Femur (tissue), 1 donor: ENCODE measurements at regions not wholly inside any gene's neighbourhood (a gene's known extent, or its start where the extent isn't known, plus 50 kb on each side); places are given as distances from the start of the nearest gene placed in this dataset.

Experiments
- DNase-seq: peaks from one replicate; pipeline ENCODE4 v3.0.0-alpha.2; 2017

DNA sequence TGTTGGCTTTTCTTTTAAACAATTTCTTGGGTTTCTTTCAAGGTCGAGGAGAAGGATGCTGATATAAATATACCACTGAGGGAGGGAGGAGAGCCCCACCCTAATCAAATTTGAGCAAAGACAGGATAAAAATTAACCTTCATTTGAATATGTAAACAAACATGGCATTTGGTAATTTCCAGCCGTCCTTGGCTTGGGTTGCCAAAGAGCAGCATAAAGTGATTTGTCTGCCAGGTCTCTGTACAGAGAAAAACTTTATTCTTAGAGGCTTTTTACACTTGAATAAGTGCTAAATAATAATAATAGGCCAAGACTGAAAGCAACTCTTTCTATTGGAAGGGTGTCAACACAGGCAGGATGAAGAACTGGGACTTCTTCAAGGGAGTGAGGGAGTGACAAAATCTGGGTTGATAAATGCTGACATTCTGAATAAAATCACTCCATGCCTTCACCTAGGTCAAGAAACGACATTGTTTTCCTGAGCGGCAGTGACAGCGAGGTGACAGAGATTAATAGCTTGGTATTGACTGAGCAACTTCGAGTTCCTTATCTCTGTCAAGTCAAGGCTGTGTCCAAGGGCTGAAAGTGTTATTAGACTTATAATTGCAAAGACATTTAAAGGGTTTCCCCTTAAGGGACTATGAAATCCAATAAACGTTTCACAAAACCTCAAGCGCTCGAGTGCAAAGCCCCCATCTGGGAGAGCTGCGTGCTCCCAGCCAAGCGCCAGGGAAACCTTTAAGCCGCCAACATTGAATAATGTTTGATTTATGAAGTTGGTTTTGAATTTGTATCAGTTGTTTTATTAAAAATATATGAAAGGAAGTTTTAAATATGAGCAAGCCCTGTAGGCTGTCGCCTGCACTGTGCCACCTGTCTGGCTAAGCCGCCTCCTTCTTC is 269.5 kb upstream of the N4BP1 start:
- DNase-seq, result no peak

DNA sequence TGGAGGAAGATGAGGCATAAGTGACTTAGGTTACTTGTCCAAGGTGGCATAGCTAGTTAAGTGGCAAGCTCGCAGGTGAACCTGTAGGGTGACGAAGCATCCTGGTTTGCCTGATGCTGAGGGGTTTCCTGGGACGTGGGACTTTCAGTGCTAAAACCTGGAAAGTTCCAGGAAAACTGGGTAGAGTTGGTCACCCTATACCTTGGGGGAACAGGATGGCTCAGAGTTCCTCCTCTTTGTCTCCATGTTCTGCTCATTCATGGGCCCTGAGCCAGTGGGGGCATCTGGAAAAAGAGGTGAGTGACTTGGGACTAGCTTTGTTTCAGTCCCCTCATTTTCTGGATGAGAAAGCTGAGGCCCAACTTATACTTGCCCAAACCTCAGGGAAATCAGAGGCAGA is 268.0 kb upstream of the N4BP1 start:
- no peak for DNase-seq

DNA sequence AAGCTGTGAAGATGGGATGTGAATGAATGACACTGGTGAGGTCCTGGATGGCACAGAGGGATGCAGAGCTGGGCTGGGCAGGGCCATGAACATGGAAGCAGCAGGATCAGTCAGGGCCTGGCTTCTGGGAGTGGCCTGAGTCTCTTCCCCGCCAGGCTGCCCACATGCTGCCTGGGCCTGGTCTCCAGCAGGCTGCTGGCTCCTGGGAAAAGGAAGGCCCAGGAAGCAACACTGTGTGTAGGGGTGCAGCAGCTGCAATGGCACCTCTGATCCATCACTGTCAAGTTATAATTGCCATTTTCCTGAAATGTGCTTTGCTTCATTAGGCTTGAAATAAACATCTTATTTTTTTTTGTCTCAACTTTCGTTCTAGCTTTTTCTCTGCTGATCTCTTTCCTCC is 260.2 kb upstream of the N4BP1 start:
- no peak for DNase-seq

DNA sequence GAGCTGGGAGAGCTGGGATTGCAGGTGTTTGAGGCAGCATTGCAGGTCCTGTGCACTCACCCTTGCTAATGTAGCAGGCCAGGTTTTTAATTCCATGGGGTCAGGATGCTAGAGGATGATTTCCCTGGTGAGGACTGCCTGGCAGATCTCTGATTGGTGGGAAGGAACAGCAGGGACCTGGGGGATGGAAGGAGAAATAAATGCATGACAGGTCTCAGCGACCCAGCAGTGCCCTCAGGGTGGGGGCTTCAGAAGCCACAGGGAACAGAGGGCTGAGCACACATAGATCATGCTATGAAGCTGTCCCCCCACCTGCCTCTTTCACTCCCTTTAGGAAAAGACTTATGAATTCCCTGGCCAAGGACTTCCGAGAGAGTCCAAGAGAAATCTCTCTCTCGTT is 255.5 kb upstream of the N4BP1 start:
- no peak for DNase-seq

DNA sequence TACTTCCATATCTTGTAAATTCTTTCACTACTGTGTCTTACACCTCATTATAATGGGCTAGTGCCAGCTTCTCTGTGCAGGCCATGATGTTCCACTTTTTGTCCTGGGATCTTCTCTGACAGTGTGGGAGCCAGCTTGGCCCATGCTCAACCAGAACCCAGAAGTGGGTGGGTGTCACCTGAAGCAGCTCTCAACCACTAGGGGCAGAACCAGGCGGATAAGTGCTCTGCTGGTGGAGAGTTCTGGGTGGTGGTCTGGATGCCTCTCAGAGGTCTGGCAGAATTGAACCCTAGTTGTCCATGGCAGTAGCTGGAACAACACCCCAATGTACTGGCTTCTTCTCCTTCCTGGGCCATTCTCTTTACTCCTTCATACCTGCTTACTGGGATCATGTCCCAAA is 254.1 kb upstream of the N4BP1 start:
- no peak for DNase-seq

DNA sequence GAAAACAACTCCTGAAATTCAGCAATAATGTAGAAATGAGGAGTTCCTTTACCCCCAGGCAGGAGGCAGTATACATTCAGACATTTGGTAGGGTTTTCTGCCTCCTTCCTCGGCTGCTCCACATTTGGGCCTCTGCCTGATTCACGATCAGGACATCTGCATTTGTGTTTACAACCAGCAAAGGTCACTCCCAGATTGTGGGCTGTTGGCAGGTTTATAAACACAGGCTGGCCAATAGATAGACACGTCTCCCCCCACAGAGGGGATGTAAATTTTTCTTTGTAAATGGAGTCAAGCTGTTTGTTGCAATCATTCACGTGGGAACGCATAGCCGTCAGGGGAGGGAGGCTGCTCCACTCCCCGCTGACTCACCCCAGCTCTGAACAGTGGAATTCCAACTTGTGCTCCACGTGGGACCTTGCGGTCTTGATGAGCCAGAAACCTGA is 252.1 kb upstream of the N4BP1 start:
- DNase-seq, result no peak

DNA sequence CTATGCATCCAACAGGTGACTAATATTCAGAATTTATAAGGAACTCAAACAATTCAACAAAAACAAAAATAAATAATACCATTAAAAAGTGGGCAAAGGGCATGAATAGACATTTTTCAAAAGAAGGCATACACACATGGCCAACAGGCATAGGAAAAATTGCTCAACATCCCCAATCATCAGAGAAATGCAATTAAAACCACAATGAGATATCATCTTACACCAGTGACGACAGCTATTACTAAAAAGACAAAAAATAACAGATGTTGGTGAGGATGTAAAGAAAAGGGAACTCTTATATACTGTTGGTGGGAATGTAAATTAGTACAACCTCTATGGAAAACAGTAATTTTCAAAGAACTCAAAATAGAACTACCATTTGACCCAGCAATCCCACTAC is 250.4 kb upstream of the N4BP1 start:
- DNase-seq, result no peak

DNA sequence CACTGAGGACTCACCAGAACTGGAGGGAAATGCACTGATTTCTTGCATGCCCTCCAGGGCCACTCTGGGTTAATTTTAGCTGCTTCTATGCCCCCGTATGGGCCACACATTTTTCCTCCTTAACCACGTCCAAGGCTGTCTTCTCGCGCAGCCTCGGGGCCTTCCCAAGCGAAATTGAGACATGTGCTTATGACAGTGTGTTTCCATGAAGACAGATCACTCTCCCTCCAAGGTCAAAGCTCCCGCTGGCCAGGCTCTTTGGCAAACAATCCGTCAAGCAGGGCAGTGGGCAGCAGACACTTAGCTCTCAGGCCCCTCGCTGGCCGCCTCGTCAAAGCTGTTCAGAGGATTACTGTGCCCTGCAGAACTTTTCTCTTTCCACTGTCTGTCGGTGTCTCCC is 243.0 kb upstream of the N4BP1 start:
- no peak for DNase-seq

DNA sequence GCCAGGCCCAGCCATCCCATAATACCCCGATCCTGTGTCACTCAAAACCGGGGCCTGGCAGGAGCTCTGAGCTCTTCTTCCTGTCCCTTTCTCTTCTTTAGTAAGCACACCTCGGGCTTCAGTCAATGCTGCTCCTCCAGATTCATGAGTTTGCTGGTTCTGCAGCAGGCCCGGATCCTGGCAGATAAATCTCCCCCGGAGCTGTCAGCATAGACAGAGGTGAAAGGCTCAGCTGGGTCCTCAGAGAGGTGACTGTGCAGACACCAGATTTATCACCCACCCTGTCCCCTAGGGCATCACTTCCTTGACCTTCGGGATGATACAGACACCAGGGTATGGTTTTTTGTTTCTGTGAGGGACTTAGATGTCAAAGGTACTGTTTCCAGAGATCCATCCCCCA is 242.5 kb upstream of the N4BP1 start:
- DNase-seq, result no peak

DNA sequence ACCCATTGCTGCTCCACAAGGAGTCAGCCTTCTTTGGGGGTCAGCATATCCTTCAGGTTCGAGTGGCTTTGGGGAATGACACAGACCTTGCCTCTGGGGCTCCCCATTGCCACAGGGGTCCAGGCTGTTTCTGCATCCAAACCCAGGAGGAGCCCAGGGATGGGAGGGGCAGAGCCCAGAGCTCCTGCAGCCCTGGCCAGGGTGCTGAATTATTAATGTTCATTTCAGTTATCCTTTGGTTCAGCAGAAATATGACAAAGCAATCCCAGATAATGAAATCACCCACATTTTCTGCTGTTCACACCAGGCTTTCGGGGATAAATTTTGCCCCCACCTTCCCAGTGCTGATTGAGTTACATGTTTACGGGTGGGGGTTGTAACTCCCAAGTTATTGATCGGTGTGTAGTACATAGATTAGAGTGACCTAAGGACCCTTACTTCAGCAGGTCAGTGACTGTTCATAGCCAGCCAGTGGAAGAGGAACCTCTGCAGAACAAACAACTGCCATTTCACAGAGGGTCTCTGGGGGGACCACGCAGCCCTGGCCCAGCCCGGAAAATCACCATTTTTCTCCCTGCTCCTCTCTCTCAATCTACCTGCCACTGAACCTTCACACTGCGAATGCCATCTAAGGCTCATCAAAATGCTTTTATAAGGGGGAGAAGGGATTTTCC is 240.3 kb upstream of the N4BP1 start:
- no peak for DNase-seq

DNA sequence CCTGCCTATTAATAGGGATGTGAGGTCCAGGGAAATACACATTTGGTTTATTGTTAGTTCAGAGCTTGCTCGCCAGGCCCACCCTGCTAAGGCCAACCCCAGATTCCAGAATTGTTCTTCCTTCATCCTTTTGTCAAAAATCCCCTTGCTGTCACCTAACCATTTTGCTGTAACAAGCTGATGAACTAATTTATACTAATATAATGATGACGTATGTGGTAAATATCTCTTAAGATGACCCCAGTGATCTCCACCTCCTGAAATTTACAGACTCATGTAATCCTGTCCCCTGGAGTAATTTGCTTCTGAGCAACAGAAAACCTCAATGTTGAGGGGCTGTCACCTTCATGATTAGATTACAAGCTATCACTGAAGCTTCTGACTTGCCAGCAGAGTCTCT is 236.3 kb upstream of the N4BP1 start:
- no peak for DNase-seq

DNA sequence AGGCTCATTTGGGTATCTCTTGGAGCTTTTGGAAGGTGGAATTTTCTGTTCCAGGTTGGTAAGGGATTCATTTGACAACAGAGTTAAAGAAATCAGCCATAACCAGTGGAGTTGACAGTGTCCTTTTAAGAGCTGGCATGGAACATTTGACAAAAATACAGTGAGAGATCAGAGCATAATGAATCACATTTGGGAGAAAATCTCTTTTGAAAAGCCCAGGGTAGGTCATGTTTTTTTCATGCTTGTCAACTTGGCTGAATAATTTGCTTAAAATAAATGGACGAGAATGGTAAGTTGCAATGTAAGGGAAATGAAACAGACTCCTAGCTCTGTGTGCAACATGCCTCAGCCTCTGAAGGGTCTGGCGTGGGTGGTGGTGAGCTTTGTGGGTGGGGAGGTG is 235.3 kb upstream of the N4BP1 start:
- no peak for DNase-seq

DNA sequence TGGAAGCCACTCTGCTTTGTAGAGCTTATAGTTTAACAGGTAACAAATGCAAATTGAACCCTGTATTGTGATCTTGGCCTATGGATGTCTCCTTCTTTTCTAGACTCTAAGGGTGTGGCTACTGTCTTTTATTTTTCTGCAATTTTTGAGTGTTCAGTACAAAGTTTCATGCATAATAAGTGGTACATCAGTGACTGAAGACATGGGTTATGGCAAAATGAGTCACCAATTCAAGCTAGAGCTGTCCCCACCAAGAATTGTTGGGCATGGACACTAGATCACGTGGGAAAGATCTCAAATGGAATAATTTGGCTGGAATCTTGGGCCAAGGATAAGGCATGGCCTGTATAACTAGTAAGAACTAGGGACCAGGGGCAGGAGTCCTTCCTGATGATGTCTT is 228.4 kb upstream of the N4BP1 start:
- no peak for DNase-seq

DNA sequence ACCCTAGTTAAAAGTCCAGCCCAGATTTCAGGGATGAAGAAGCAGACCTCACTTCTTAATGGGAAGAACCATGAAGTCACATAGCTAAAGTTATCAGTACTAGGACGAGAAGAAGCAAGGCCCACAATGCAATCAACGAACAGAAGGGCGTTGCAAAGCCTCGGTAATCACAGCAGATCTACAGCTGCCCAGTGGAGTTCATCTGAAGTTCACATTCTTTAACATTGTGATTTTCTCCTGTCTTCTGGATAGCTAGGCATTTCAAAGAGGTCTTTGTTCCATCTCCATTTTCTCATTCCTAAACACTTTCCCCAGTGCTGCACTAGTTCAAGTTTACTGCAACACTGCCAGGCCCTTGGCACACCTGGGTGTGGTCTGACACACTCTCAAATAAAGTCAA is 226.7 kb upstream of the N4BP1 start:
- DNase-seq, result no peak

DNA sequence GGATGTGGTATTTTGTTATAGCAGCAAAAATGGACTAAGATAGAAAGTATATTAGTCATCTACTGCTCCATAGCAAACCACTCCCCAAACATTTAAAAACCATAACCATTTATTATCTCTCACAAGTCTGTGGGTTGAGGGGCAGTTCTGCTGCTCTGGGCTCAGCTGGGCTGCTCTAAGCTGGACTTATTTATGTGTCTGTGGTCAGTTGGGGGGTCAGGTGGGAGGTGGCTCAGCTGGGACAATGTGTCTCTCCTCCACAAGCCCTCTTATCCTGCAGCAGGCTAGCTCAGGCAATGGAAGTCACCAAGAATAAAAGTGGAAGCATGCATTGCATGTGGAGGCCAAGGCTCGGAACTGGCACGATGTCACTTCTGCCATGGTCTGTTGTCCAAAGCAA is 226.1 kb upstream of the N4BP1 start:
- no peak for DNase-seq

DNA sequence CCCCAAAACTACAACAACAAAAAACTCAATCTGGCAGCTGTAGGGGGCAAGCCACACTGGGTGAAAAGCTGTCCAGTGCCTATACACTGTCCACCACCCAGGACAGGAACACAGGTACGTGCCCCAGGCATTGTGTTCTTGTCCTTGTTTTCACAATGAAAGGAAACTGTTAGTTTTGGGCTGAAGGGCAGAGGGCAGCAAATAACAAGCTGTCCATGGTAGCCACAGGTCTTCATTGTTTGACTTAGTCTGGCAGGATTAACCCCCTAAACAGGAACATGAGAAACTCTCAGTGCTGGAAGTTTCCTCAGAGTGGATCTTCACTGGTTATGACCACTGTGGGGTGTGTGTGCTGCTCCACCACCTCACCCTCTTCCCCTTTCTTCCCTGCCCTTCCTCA is 224.6 kb upstream of the N4BP1 start:
- DNase-seq, result no peak

DNA sequence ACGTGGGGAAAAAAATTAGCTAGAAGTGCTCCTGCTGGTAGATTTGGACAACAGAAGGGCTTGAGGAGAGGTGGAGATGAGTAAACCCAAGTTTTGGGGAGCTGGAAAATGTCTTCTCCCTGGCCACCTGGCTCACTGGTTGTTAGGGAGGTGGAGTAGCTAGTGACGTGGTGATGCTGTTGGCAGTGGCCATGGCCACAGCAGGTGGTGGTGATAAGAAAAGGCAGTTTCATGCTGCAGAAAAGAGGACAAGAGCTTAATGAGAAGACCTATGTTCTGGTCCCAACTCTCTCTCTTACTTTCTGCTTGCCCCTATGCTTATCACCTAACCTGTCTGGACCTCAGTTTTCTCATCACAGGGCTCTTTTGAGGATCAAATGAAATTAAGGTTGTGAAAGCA is 223.5 kb upstream of the N4BP1 start:
- DNase-seq, result no peak

DNA sequence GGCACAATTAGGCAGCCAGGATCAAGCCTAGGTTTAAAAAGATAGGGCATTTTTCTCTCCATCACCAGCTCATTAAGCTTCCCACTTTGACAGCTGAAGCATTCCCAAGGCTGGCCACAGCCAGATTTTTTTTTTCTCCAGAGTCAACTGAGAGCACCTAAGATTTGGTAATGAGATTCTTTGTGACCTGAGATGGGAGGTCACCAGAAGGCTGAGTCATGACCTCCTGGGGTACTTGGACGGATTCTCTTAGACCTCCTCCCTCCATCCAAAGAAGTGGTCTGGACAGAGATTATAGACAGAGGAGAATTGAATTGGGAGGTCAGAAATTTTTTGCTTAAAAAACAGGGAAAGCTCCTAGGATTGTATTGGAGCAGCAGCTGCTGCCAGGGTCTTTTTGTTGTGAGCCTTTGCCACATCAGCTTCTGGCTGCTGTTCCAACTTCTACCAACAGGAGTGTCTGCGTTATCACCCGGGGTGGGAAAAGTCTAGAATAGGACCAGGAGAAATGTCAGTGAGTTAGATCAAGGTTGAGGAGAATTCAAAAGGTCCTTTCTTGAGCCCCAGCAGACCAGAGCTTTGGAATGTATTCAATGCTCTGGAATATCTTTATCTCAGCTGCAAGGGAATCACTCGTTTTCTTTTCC is 221.2 kb upstream of the N4BP1 start:
- no peak for DNase-seq

DNA sequence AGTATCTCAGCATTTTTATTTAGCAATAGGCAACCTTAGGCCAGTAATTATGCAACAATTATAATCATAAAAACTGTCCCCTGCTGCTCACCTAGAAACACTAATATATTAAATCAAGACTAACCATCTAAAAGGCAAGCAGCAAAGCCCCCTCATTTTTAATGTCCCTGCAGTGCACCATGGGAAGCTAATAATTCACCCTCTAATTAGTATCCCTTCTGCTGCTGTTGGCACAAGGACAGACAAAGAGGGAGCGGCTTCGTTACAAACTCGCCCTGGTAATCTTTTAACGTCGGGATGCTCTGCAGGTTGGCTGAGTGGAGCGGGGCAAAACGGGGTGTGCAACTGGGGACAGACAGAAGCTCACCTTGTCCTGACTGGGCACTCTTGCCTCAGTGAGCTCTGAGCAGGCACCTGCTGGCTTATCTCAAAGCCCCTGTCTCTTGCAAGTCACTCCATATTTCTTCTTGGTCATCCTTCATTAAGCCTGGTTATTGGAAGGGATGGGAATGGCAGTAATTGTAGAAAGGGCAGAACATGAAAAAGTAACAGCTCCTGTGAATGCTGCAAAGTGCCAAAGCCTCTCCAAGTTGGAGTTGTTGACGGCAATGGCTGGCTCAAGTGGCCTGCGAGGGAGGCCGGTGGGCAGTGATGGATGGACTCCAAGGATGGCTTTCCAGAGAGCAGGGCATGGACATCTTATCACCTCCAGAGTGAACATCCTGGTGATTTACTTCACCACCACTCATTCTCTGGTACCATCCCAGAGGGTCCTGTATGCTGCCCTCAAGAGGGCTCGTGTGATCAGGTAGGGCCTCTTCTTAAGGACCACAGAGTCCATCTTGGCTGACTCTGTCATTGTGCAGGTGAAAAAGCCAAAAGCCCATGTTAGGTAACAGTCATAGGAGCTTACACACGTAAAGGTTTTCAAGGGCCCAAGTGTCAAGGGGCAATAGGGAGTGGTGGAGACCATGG is 219.6 kb upstream of the N4BP1 start:
- DNase-seq, result no peak

DNA sequence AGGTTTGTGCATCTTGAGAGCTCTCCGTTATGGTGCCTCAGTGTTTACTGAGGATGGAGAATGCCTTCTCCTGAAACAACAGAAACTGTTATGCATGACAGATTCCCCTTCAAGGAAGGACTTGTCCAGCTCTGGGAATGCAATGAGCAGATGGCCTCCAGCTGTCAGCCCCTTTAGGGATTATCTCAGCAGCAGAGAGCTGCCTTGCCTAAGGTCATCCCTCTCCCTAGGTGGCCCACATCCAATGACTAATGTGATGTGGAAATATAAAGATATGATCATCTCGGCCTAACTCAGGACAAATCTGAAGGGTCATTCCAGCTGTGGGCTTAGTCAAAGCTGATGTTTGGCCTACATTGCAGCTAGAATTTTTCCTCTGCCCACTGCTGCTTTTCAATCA is 214.3 kb upstream of the N4BP1 start:
- no peak for DNase-seq

DNA sequence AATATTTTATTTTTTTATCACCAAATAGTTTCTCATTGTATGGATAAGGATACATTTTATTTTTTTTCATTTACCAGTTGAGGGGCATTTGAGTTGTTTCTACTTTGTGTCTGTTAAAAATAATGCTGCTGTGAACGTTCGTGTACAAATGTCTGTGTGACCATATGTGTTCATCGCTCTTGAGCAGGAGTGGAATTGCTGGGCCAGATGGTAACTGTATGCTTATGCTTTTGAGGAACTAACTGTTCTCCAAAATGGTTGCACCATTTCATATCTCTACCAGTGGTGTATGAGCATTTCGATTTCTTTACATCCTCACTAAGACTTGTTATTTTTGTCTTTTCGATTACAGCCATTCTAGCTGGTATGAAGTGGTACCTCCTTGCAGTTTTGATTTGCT is 212.5 kb upstream of the N4BP1 start:
- DNase-seq, result no peak

DNA sequence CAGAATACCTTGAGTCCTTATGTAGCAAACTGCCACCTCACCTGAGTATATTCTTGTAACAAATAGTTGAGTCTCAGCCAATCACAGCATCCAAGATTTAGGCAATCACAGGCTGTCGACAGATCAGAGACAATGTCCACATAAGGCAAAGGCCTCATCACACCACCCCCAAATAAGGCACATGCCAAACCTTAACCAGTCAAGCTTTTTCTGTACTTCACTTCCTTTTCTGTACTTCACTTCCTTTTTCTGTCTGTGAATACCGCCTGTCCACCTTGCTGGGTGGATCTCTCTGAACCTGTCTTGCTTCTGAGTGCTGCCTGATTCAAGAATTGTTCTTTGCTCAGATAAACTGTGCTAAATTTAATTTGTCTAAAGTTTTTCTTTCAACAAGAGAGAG is 210.4 kb upstream of the N4BP1 start:
- DNase-seq, result no peak

DNA sequence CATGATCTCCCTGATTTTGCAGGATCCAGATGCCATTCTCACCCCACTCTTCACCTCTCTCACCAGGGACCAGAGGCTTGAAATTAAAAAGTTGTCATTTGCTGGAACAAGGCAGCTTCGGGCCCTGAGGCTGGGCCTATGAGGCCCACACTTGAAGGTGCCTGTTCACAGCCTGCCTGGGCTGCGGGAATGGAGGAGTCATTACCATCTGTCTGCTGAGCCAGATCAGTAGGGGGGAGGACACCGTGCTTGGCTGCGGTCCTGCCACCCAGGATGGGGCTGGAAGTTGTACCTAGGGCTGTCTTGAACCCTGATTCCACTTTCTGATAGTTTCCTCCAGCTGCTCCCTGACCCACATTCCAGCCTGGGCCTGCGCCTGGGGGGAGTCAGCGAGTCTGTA is 208.3 kb upstream of the N4BP1 start:
- no peak for DNase-seq
